ENCODE measurements at regions not wholly inside any gene's neighbourhood (a gene's known extent, or its start where the extent isn't known, plus 50 kb on each side); places are given as distances from the start of the nearest gene placed in this dataset.

GRCh38 chr16:86383488-86384262 lies 126.7 kb upstream of the FOXF1 start:
- 44 to 46% methylated on average over 7 of the region's 7 CpGs for WGBS, 2 donors
- no peaks in the 10 kb centered on the region for H3K4me1 ChIP-seq
- H3K36me3 ChIP-seq, result no peaks in the 10 kb centered on the region
- no peak for DNase-seq
- TF ChIP-seq POLR2A (IDR thresholded peaks at IDR 0.05), result no peak
- TF ChIP-seq, protein P1, sequence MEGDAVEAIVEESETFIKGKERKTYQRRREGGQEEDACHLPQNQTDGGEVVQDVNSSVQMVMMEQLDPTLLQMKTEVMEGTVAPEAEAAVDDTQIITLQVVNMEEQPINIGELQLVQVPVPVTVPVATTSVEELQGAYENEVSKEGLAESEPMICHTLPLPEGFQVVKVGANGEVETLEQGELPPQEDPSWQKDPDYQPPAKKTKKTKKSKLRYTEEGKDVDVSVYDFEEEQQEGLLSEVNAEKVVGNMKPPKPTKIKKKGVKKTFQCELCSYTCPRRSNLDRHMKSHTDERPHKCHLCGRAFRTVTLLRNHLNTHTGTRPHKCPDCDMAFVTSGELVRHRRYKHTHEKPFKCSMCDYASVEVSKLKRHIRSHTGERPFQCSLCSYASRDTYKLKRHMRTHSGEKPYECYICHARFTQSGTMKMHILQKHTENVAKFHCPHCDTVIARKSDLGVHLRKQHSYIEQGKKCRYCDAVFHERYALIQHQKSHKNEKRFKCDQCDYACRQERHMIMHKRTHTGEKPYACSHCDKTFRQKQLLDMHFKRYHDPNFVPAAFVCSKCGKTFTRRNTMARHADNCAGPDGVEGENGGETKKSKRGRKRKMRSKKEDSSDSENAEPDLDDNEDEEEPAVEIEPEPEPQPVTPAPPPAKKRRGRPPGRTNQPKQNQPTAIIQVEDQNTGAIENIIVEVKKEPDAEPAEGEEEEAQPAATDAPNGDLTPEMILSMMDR (IDR thresholded peaks at IDR 0.05), result no peak
- H3K27ac ChIP-seq, result peak overlapping the region in 1 of 3 donors; percentile 30
- H3K9me3 ChIP-seq, result no peaks in the 10 kb centered on the region
- intact Hi-C loops (cut with DNase I), result no loop called here
- H3K4me3 ChIP-seq (replicated peaks in 1 of 3), result no peak overlapping the region
- H3K27me3 ChIP-seq, result no peaks in the 10 kb centered on the region

DNA sequence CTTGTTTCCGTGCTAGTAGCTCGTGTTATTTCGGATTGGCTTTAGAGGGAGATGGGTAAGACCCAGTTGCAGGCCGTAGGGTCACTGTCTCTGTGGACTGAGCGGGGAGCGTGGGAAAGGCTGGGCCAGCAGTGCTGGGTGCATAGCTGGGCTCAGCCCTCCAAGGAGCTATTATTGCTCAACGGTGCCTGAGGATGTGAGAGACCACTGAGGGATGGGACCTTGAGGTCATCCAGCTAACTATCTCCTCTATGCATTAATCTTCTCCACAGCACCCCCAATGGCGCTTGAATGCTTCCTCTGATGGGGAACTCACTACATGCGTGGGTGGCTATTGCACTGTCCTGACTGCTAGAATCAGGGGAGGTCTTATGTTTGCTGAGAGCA lies 126.1 kb upstream of the FOXF1 start:
- intact Hi-C loops (cut with DNase I), result no loop called here
- 71 to 81% methylated on average over 9 of the region's 9 CpGs for WGBS, 2 donors
- no peak for DNase-seq
- Histone ChIP-seq H3K27ac (no peak overlapping the region), H3K9me3 (no peaks in the 10 kb centered on the region), H3K4me1 (no peaks in the 10 kb centered on the region), H3K36me3 (no peaks in the 10 kb centered on the region), H3K27me3 (no peaks in the 10 kb centered on the region), H3K4me3 (replicated peaks in 1 of 3) (no peak overlapping the region)
- TF ChIP-seq POLR2A (IDR thresholded peaks at IDR 0.05), result no peak
- TF ChIP-seq, protein P1 (IDR thresholded peaks at IDR 0.05), result no peak

DNA sequence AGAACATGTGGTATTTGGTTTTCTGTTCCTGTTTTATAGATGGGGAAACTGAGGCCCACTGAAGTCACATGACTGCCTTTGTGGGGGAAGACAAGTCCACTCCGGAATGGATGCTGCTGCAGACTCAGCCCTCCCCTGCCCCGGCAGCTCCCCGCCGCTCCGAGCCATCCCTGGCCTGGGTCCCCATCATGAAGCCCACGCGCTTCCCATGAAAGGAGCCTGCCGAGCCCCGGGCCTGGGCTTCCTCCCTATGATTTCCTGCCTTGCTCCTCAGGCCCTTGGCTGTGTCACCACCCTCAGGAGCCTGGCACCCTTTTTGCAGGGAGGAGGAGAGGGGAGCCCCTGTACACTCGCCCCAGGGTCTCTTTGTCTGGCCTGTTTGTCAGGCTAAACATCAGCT lies 125.3 kb upstream of the FOXF1 start:
- no peak overlapping the region for H3K27ac ChIP-seq
- TF ChIP-seq, protein P1 (IDR thresholded peaks at IDR 0.05), result no peak
- no peak for TF ChIP-seq POLR2A (IDR thresholded peaks at IDR 0.05)
- no peaks in the 10 kb centered on the region for H3K36me3 ChIP-seq
- H3K4me1 ChIP-seq, result no peaks in the 10 kb centered on the region
- intact Hi-C loops (cut with DNase I), result no loop called here
- H3K27me3 ChIP-seq, result no peaks in the 10 kb centered on the region
- no peaks in the 10 kb centered on the region for H3K9me3 ChIP-seq
- WGBS, 2 donors, result 84 to 87% methylated on average over 10 of the region's 10 CpGs
- DNase-seq, result no peak
- H3K4me3 ChIP-seq (replicated peaks in 1 of 3), result no peak overlapping the region

DNA sequence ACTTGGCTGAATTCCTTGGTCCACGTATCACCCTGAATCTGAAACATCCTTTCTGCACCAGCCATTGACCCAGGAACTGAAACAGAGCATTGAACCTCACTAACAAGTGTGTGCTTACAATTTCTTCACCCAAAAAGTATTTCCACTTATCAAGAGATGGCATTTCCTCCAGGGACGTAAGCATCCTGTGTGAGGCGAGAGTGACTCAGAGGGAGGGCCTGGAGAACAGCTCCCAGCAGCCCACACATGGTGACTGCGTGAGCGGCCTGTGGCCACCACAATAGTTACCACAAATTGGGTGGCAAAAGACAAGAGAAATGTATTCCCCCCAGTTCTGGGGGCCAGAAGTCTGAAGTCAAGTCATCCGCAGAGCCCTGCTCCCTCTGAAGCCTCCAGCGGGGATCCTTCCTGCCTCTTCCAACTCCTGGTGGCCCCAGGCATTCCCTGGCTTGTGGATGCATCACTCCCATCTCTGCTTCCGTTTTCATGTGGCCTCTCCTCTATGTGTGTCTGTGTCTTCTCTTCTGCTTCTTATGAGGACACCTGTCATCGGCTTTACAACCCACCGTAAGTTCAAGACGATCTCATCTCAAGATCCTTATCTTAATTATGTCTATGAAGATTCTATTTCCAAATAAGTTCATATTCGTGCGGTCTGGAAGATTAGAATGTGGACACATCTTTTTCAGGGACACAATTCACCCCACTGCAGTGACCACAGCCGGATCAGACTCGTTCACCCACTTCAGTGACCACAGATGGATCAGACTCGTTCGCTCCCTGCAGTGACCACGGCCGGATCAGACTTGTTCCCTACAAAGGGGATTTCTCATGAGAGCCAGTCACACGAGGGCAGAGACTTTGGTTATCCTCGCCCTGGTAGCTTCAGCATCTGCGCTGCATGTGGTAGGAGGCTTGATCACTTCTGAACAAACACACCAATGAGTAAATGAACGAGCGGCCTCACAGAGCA lies 122.6 kb upstream of the FOXF1 start:
- no peaks in the 10 kb centered on the region for H3K36me3 ChIP-seq
- intact Hi-C loops (cut with DNase I), result no loop called here

More for the DNA sequence above, 122.6 kb upstream of the FOXF1 start:
- H3K4me3 ChIP-seq (replicated peaks in 1 of 3), result no peak overlapping the region
- H3K27ac ChIP-seq, result no peak overlapping the region
- no peak for TF ChIP-seq POLR2A (IDR thresholded peaks at IDR 0.05)
- TF ChIP-seq, protein P1 (IDR thresholded peaks at IDR 0.05), result no peak
- H3K9me3 ChIP-seq, result no peaks in the 10 kb centered on the region
- H3K4me1 ChIP-seq, result no peaks in the 10 kb centered on the region
- 78 to 85% methylated on average over 24 of the region's 24 CpGs for WGBS, 2 donors
- no peak for DNase-seq
- H3K27me3 ChIP-seq, result no peaks in the 10 kb centered on the region
